Lower lobe of right lung (tissue), 2 donors: ENCODE measurements at regions not wholly inside any gene's neighbourhood (a gene's known extent, or its start where the extent isn't known, plus 50 kb on each side); places are given as distances from the start of the nearest gene placed in this dataset.

ENCODE experiments used
- ATAC-seq, 2 donors: fragments of 200-7000 bp; cut with Tn5 transposase; one replicate each; pipeline ENCODE4 v1.9.1; 2020 to 2022; ENCODE audit warnings: mild to moderate bottlenecking in 2 of 2, moderate library complexity in 2 of 2
- DNase-seq: peaks from one replicate; pipeline ENCODE4 v3.0.0-alpha.2; 2020
- H3K27ac ChIP-seq: fragments of 200-600 bp; one replicate; pipeline ENCODE4 v1.8.0; 2022
- H3K27me3 ChIP-seq: fragments of 200-600 bp; one replicate; pipeline ENCODE4 v1.8.0; 2022; ENCODE audit warnings: low read depth
- H3K36me3 ChIP-seq: fragments of 200-600 bp; one replicate; pipeline ENCODE4 v1.8.0; 2022; ENCODE audit warnings: mild to moderate bottlenecking
- H3K4me1 ChIP-seq: fragments of 200-600 bp; one replicate; pipeline ENCODE4 v1.8.0; 2022
- H3K4me3 ChIP-seq: fragments of 200-600 bp; one replicate; pipeline ENCODE4 v1.8.0; 2022; ENCODE audit warnings: mild to moderate bottlenecking
- H3K9me3 ChIP-seq: fragments of 200-600 bp; one replicate; pipeline ENCODE4 v1.8.0; 2022
- CTCF ChIP-seq: fragments of 200-600 bp; IDR thresholded peaks from one replicate; pipeline ENCODE4 v1.8.0; 2022; ENCODE audit warnings: antibody characterized with exemption, mild to moderate bottlenecking
- intact Hi-C: fragments of 100-400 bp; cut with DNase I; formaldehyde crosslinking; loops from one replicate; pipeline ENCODE4 v1.11.0; 2022
- donor health status: DM: no; HTN: yes; CAD: no; lungs with severe emphysema.

DNA sequence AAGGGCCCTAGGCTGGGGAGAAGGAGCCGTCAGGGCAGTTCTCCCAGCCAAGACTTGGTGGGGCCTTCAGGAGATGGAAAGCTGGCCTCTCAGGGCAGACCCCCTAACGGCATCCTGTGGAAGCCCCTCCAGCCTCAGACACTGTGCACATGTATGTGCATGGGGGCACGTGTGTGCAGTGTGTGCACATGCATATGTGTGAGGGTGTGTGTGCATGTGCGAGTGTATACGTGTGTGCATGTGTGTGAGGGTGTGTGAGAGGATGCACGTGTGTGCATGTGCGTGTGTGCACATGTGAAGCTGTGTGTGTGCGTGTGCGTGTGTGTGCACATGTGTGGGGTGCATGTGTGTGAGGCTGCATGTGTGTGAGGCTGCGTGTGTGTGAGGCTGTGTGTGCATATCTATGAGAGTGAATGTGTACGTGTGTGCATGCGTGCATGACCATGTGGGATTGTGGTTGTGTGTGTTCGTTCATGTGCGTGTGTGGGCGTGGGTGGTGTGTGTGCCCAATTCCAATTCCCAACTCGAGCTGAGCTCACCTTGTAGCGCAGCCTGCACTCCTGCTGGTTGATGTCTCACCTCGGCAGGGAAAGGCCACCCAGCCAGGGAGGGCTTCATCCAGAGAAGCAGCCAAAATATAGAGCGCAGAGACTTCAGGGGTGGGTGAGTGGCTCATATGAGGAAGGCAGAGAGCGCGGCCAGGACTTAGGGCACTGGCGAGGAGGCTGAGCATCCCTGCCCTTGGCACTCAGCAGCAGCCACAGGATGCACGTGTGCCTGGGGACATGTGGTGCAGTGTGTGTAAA lies 142.7 kb upstream of the PPP1R26 start:
- intact Hi-C loops, result no loop called here

DNA sequence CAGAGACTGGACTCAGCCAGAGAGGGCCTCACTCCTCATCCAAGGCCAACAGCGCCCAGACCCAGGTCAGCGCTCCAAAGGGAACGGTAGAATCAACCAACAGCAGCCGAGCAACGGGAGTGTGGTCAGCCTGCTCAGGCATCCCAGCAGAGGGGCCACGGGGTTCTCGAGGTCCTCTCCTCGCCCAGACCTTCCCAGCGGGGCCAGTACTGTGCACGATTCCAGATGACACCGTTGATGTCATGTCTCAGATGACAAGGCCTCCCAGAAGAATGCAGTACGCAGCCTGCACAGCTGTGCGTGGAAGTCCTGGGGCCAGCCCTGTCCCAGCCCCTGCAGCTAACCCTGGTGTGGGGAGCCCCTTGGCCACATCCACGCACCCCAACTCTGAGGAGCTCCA lies 141.0 kb upstream of the PPP1R26 start:
- Histone ChIP-seq H3K27me3 (peaks cover 9% of the 10 kb centered on the region), H3K4me1 (peaks cover 4% of the 10 kb centered on the region), H3K27ac (no peak overlapping the region), H3K9me3 (no peaks in the 10 kb centered on the region), H3K4me3 (no peak overlapping the region), H3K36me3 (no peaks in the 10 kb centered on the region)
- DNase-seq, result peak; percentile 44
- TF ChIP-seq CTCF, result no peak
- intact Hi-C loops, result no loop called here
- ATAC-seq, result no peak

More for the DNA sequence above, 142.7 kb upstream of the PPP1R26 start:
- H3K9me3 ChIP-seq, result no peaks in the 10 kb centered on the region
- H3K27me3 ChIP-seq, result peaks cover 4% of the 10 kb centered on the region
- no peaks in the 10 kb centered on the region for H3K36me3 ChIP-seq
- ATAC-seq, result peak in 1 of 2 donors; percentile 28
- peak; percentile 22 for DNase-seq
- H3K27ac ChIP-seq, result no peak overlapping the region
- H3K4me1 ChIP-seq, result peaks cover 4% of the 10 kb centered on the region
- H3K4me3 ChIP-seq, result no peak overlapping the region
- TF ChIP-seq CTCF, result no peak

GRCh38 chr9:135339378-135339973 lies 140.1 kb upstream of the PPP1R26 start:
- Histone ChIP-seq H3K27me3 (peaks cover 11% of the 10 kb centered on the region), H3K27ac (no peak overlapping the region), H3K9me3 (no peaks in the 10 kb centered on the region), H3K4me1 (peaks cover 4% of the 10 kb centered on the region), H3K4me3 (no peak overlapping the region), H3K36me3 (no peaks in the 10 kb centered on the region)
- TF ChIP-seq CTCF, result no peak
- intact Hi-C loops, result no loop called here
- DNase-seq (peak; percentile 26), ATAC-seq (no peak)

- peaks cover 19% of the 10 kb centered on the region for H3K27me3 ChIP-seq
- H3K4me1 ChIP-seq, result peaks cover 4% of the 10 kb centered on the region
- no peak for TF ChIP-seq CTCF
- DNase-seq (no peak), ATAC-seq (no peak)
- intact Hi-C loops, result no loop called here
- no peak overlapping the region for H3K4me3 ChIP-seq
- no peak overlapping the region for H3K27ac ChIP-seq
- H3K9me3 ChIP-seq, result no peaks in the 10 kb centered on the region
- H3K36me3 ChIP-seq, result no peaks in the 10 kb centered on the region
Measured at GRCh38 chr9:135340143-135340655, 139.4 kb upstream of the PPP1R26 start.

- H3K27me3 ChIP-seq, result peaks cover 23% of the 10 kb centered on the region
- no peak overlapping the region for H3K4me3 ChIP-seq
- DNase-seq, result no peak
- no peak for ATAC-seq
- H3K27ac ChIP-seq, result no peak overlapping the region
- TF ChIP-seq CTCF, result no peak
- H3K9me3 ChIP-seq, result no peaks in the 10 kb centered on the region
- intact Hi-C loops, result no loop called here
- peaks cover 4% of the 10 kb centered on the region for H3K4me1 ChIP-seq
- H3K36me3 ChIP-seq, result no peaks in the 10 kb centered on the region
Measured at GRCh38 chr9:135340726-135341475, 138.7 kb upstream of the PPP1R26 start.
